ENCODE measurements at regions not wholly inside any gene's neighbourhood (a gene's known extent, or its start where the extent isn't known, plus 50 kb on each side); places are given as distances from the start of the nearest gene placed in this dataset.
"Not testable (repeated sequence)": the region's sequence is repeated elsewhere in the genome, so short reads cannot be mapped to it uniquely, and the experiment has no call there.

GRCh38 chr4:107333518-107333917, 297.4 kb upstream of the DKK2 start:
- Histone ChIP-seq H3K36me3 (ENCODE audit: insufficient read depth, low read length) (no peaks in the 10 kb centered on the region), H4K20me1 (ENCODE audit: insufficient read depth) (no peaks in the 10 kb centered on the region), H3K9ac (ENCODE audit: low read length) (no peak overlapping the region), H3K27ac (ENCODE audit: low read length) (no peak overlapping the region), H3F3A (ENCODE audit: insufficient read depth, low read length, poor library complexity, severe bottlenecking) (no peaks in the 10 kb centered on the region), H2AFZ (ENCODE audit: low read depth, low read length) (no peak overlapping the region), H3K9me2 (ENCODE audit: insufficient read depth, low read length) (no peaks in the 10 kb centered on the region), H3K4me2 (ENCODE audit: low read length) (no peak overlapping the region), H3K9me3 (ENCODE audit: low read length) (no peaks in the 10 kb centered on the region), H3K4me3 (ENCODE audit: low read length) (no peak overlapping the region), H3K27me3 (ENCODE audit: insufficient read depth, low read depth, low read length) (no peaks in the 10 kb centered on the region), H3K79me2 (replicated peaks; ENCODE audit: insufficient read depth, low read length) (no peaks in the 10 kb centered on the region)
- no peak for TF ChIP-seq EZH2 (IDR thresholded peaks at IDR 0.05; ENCODE audit: borderline replicate concordance, insufficient read depth, low read length, poor library complexity, severe bottlenecking)

GRCh38 chr4:107332656-107333055, 296.5 kb upstream of the DKK2 start:
- H3K9me3 ChIP-seq (ENCODE audit: low read length); H4K20me1 ChIP-seq (ENCODE audit: insufficient read depth); H3F3A ChIP-seq (ENCODE audit: insufficient read depth, low read length, poor library complexity, severe bottlenecking); H3K79me2 ChIP-seq (replicated peaks; ENCODE audit: insufficient read depth, low read length); H3K27me3 ChIP-seq (ENCODE audit: insufficient read depth, low read depth, low read length); H3K27ac ChIP-seq (ENCODE audit: low read length); H2AFZ ChIP-seq (ENCODE audit: low read depth, low read length); H3K4me2 ChIP-seq (ENCODE audit: low read length); H3K4me3 ChIP-seq (ENCODE audit: low read length); H3K9me2 ChIP-seq (ENCODE audit: insufficient read depth, low read length); H3K9ac ChIP-seq (ENCODE audit: low read length); H3K36me3 ChIP-seq (ENCODE audit: insufficient read depth, low read length): not testable (repeated sequence)

- Histone ChIP-seq H3K9me2 (ENCODE audit: insufficient read depth, low read length) (no peaks in the 10 kb centered on the region), H4K20me1 (ENCODE audit: insufficient read depth) (no peaks in the 10 kb centered on the region), H2AFZ (ENCODE audit: low read depth, low read length) (no peak overlapping the region), H3K27ac (ENCODE audit: low read length) (no peak overlapping the region), H3K4me2 (ENCODE audit: low read length) (no peak overlapping the region), H3K9ac (ENCODE audit: low read length) (no peak overlapping the region), H3K27me3 (ENCODE audit: insufficient read depth, low read depth, low read length) (no peaks in the 10 kb centered on the region), H3K4me3 (ENCODE audit: low read length) (no peak overlapping the region), H3F3A (ENCODE audit: insufficient read depth, low read length, poor library complexity, severe bottlenecking) (no peaks in the 10 kb centered on the region), H3K36me3 (ENCODE audit: insufficient read depth, low read length) (no peaks in the 10 kb centered on the region), H3K9me3 (ENCODE audit: low read length) (no peaks in the 10 kb centered on the region), H3K79me2 (replicated peaks; ENCODE audit: insufficient read depth, low read length) (no peaks in the 10 kb centered on the region)
- TF ChIP-seq CTCF (IDR thresholded peaks at IDR 0.05; ENCODE audit: poor library complexity, severe bottlenecking) (no peak), SMC3 (conservative IDR thresholded peaks at IDR 0.05; ENCODE audit: poor library complexity) (no peak), EZH2 (IDR thresholded peaks at IDR 0.05; ENCODE audit: borderline replicate concordance, insufficient read depth, low read length, poor library complexity, severe bottlenecking) (no peak), POLR2AphosphoS5 (IDR thresholded peaks at IDR 0.05) (no peak), RAD21 (conservative IDR thresholded peaks at IDR 0.05) (no peak), EP300 (conservative IDR thresholded peaks at IDR 0.05; ENCODE audit: poor library complexity, severe bottlenecking) (no peak), REST (IDR thresholded peaks at IDR 0.05; ENCODE audit: borderline replicate concordance) (no peak), MXI1 (conservative IDR thresholded peaks at IDR 0.05; ENCODE audit: poor library complexity, severe bottlenecking) (no peak), TAF1 (IDR thresholded peaks at IDR 0.05; ENCODE audit: low read depth) (no peak)
Measured at GRCh38 chr4:107330916-107331315, 294.8 kb upstream of the DKK2 start.

Measured in neural cell (in vitro differentiated cells).